ENCODE measurements at regions not wholly inside any gene's neighbourhood (a gene's known extent, or its start where the extent isn't known, plus 50 kb on each side); places are given as distances from the start of the nearest gene placed in this dataset.

DNA sequence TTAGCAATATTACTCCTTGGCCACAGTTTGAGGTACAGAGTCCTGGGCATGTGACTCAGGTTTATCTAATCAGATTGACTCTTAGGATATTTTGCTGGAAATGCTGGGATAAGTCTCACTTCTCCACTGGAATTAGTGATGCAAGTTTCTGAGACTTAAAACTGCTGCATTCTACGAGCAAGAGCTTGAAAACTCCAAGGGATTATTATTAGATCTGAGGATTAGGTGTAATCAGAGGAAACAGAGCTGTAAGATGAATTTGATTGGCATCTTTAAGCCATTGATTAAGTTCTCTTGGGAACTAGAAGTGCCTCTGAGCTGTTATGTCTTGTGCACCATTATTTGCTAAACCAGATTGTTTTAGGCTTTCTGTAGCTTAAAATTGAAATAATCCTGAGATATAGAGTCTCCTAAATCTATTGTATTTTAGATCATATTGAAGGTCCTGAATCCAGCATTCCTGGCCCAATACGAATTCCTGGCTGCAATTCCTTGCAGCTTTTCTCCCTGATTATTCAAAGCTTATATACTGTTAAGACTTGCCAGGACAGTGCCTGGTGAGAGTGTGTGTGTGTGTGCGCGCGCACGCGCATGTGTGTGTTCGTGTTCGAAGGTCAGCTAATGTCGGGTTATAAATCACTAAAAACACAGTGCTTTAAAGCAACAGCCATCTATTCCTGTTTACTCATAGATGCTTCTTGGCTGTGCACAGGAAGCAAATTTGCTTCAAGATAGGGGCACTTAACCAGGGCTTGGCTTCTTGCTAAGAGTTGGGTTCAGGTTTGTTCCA, 735.1 kb downstream of the STIM2 start:
- no peak for DNase-seq (ENCODE audit: low read depth)
- no peak overlapping the region for H3K4me3 ChIP-seq (ENCODE audit: low read length)
- TF ChIP-seq, protein P1, sequence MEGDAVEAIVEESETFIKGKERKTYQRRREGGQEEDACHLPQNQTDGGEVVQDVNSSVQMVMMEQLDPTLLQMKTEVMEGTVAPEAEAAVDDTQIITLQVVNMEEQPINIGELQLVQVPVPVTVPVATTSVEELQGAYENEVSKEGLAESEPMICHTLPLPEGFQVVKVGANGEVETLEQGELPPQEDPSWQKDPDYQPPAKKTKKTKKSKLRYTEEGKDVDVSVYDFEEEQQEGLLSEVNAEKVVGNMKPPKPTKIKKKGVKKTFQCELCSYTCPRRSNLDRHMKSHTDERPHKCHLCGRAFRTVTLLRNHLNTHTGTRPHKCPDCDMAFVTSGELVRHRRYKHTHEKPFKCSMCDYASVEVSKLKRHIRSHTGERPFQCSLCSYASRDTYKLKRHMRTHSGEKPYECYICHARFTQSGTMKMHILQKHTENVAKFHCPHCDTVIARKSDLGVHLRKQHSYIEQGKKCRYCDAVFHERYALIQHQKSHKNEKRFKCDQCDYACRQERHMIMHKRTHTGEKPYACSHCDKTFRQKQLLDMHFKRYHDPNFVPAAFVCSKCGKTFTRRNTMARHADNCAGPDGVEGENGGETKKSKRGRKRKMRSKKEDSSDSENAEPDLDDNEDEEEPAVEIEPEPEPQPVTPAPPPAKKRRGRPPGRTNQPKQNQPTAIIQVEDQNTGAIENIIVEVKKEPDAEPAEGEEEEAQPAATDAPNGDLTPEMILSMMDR (IDR thresholded peaks at IDR 0.05; ENCODE audit: insufficient read depth, low read depth, low read length, missing control alignments), result no peak

DNA sequence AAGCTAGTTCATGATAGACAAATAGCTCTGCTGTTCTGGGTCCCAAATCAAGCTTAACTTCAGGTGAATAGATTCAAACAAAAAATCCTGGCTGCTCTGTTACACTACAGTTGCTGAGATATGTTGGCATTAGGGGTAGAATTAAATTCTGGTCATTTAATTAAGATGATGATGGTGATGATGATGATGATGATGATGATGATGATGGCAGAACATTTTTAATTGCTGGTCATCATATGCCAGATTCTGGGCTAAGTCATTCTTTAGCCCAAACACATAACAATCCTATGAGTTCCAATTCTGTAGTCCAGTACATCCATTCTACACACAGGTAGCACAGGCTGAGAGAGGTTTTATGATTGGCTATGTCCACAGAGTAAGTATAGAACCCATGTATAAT, 741.5 kb downstream of the STIM2 start:
- no peak for DNase-seq (ENCODE audit: low read depth)
- no peak overlapping the region for H3K4me3 ChIP-seq (ENCODE audit: low read length)
- TF ChIP-seq, protein P1 (IDR thresholded peaks at IDR 0.05; ENCODE audit: insufficient read depth, low read depth, low read length, missing control alignments), result no peak

DNA sequence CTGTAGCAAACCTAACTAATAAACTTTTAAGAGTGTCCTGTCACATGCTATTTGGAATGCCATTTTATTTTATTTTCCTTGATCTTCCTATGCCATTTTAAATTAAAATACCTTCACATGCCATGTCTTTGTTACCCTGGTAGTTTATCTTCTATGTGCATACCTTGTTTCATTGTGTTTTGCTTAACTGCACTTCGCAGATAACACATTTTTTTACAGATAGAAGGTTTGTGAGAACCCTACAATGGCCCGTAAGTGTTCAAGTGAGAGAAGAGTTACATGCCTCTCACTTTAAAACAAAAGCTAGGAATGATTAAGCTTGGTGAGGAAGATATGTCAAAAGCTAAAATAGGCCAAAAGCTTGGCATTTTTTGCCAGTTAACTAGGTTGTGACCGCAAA, 744.1 kb downstream of the STIM2 start:
- no peak overlapping the region for H3K4me3 ChIP-seq (ENCODE audit: low read length)
- DNase-seq (ENCODE audit: low read depth), result no peak
- TF ChIP-seq, protein P1 (IDR thresholded peaks at IDR 0.05; ENCODE audit: insufficient read depth, low read depth, low read length, missing control alignments), result no peak

DNA sequence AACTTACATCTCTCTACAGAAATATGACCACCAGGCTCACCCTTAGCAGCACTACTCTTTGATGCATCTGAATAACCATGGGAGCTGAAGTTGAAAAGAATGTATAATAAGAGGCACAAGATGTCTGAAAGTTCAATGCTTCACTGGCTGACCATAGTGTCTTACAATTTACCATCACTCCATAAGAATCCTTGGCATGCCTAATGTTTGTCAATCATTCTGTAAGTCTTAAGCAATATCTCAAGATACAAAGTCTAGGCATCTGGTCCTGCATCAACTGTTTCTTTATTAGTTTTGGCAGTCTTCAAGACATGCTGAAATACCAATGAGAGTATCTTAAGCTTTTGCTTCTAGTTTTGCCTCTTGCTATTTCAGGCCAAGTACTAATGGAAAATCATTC, 755.5 kb downstream of the STIM2 start:
- H3K4me3 ChIP-seq (ENCODE audit: low read length), result no peak overlapping the region
- TF ChIP-seq, protein P1 (IDR thresholded peaks at IDR 0.05; ENCODE audit: insufficient read depth, low read depth, low read length, missing control alignments), result no peak
- DNase-seq (ENCODE audit: low read depth), result no peak

DNA sequence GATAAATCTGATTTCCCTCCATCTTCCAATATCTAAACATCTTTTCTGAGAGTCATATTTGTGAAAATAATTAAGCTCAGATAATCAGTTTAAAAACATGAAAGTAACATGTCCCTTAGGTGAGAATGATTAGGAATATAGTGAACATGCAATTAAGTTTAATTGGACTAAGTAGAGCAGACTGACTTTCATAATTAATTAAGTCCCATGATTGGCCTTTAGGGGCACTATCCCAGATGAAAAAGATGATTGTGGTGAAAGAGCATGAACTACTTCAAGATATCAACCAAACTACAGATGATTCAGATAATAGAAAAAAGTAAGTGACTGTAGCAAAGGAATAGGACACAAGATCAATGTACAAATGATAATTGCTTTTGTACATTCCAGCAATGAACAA, 758.8 kb downstream of the STIM2 start:
- H3K4me3 ChIP-seq (ENCODE audit: low read length), result no peak overlapping the region
- DNase-seq (ENCODE audit: low read depth), result no peak
- TF ChIP-seq, protein P1 (IDR thresholded peaks at IDR 0.05; ENCODE audit: insufficient read depth, low read depth, low read length, missing control alignments), result no peak

DNA sequence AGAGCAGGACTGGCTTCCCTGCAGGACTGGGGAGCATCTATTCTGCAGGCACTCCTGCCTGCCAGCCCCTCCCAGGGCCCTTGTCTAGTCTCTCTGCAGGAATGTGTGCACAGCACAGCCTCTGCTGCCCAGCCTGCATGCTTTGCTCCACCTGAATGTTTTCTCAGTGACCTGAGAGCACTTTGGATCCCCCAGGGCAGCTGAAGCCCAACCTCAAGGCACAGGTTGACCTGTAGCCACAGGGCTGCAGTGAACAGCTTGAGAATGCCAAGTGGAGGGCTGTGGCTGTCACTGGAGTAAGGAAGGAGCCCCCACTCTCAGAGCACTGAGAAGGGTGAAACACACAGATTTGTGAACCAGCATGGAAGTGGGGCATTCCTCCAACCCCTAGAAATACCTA, 760.2 kb downstream of the STIM2 start:
- no peak overlapping the region for H3K4me3 ChIP-seq (ENCODE audit: low read length)
- TF ChIP-seq, protein P1 (IDR thresholded peaks at IDR 0.05; ENCODE audit: insufficient read depth, low read depth, low read length, missing control alignments), result no peak
- DNase-seq (ENCODE audit: low read depth), result no peak

DNA sequence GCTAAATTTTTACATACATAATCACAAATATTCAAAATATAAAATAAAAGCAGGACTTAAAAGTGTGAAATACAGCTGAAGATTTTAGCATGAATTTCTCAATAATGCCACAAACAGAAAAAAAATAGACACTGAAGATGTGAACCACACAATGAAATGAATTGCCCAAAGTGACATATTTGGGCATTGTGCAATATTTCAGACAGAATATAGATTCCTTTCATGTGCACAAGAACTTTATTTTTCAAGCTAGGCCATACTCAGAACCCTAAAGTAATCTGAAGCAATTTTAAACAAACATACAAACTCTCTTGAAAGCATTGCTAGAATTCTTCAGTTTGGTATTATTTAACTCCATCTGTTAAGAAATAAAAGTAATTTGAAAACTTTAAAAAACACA, 764.1 kb downstream of the STIM2 start:
- TF ChIP-seq, protein P1 (IDR thresholded peaks at IDR 0.05; ENCODE audit: insufficient read depth, low read depth, low read length, missing control alignments), result no peak
- no peak overlapping the region for H3K4me3 ChIP-seq (ENCODE audit: low read length)
- no peak for DNase-seq (ENCODE audit: low read depth)
